T-helper 1 cell (primary cell): ENCODE measurements at regions not wholly inside any gene's neighbourhood (a gene's known extent, or its start where the extent isn't known, plus 50 kb on each side); places are given as distances from the start of the nearest gene placed in this dataset.

Experiments
- DNase-seq, 5 donors: peaks; one replicate each; pipeline ENCODE4 v3.0.0-alpha.2; 2012 to 2020

GRCh38 chr6:53216301-53216700, 67.7 kb upstream of the GCM1 start:
- DNase-seq: peak in 1 of 5 donors; percentile 16

GRCh38 chr6:53214172-53214571, 65.5 kb upstream of the GCM1 start:
- DNase-seq: no peak

- no peak for DNase-seq
Measured at GRCh38 chr6:53210811-53211210, 62.2 kb upstream of the GCM1 start.

- DNase-seq: no peak
Measured at GRCh38 chr6:53209681-53210080, 61.0 kb upstream of the GCM1 start.

GRCh38 chr6:53205778-53206177, 57.1 kb upstream of the GCM1 start:
- DNase-seq: no peak

DNA sequence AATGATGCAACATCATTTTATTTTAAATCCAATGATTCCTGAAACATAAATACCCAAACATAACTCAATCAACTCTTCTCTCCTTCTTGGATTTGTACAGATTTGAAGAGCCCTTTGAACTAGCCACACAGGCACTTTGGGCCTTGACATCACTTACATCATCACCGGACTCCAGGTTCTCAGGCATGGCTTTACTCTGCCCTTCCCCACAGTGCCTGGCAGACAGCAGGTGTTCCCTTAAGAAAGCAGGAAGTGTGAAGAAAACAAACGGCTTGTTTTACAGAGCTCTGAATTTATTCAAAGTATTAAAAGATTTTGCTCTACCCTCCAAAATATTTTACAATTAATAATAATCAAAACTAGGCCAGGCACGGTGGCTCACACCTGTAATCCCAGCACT, 54.8 kb upstream of the GCM1 start:
- DNase-seq: no peak

GRCh38 chr6:53202052-53202451, 53.4 kb upstream of the GCM1 start:
- DNase-seq: no peak

DNA sequence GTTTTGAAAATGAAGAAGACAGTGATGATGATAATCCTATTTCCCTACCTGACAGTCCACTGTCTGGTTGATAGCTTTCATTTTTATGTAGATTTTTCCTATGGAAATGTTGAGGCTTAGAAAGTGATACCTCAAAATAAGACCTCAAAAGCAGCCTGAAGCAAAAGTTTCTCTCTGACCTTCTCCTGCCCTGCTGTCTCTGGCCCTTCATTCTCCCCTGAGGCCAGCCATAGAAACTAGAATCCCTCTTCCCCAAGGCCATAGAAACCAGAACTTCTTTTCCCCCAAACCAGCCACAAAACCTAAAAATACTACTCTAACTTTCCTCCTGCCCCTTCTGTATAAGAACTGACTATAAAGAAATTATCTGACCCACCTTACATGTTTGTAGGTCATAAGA, 52.6 kb upstream of the GCM1 start:
- DNase-seq: no peak

DNA sequence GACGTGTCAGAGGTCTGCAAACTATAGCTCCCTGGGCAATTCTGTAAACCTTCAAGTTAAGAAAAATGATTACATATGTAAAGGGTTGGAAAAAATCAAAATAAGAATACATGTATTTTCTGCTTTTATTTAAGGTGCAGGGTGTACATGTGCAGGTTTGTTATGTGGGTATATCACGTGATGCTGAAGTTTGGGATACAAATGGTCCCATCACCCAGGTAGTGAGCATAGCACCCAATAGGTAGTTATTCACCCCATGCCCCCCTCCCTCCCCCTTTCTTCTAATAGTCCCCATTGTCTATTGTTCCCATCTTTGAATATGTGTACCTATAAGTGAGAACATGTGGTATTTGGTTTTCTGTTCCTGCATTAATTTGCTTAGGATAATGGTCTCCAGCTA, 51.1 kb upstream of the GCM1 start:
- no peak for DNase-seq

GRCh38 chr6:53199156-53199555, 50.5 kb upstream of the GCM1 start:
- no peak for DNase-seq
